ENCODE measurements at regions not wholly inside any gene's neighbourhood (a gene's known extent, or its start where the extent isn't known, plus 50 kb on each side); places are given as distances from the start of the nearest gene placed in this dataset.
"Not testable (repeated sequence)": the region's sequence is repeated elsewhere in the genome, so short reads cannot be mapped to it uniquely, and the experiment has no call there.

- DNase-seq, result no peak
These were observed 292.9 kb downstream of the THBS2 start for GRCh38 chr6:168960551-168961263.

- DNase-seq, result no peak
These were observed 293.9 kb downstream of the THBS2 start for GRCh38 chr6:168959696-168960095.

- no peak for DNase-seq
These were observed 296.5 kb downstream of the THBS2 start for GRCh38 chr6:168956884-168957730.

- DNase-seq, result no peak
These were observed 297.4 kb downstream of the THBS2 start for GRCh38 chr6:168956141-168956838.

- no peak for DNase-seq
These were observed 300.2 kb downstream of the THBS2 start for GRCh38 chr6:168953461-168953860.

GRCh38 chr6:168951217-168951616 lies 302.4 kb downstream of the THBS2 start:
- DNase-seq, result no peak

- no peak for DNase-seq
These were observed 302.8 kb downstream of the THBS2 start for GRCh38 chr6:168950858-168951214.

- no peak for DNase-seq
These were observed 303.4 kb downstream of the THBS2 start for GRCh38 chr6:168949981-168950857.

- DNase-seq, result no peak
These were observed 304.6 kb downstream of the THBS2 start for GRCh38 chr6:168948990-168949531.

GRCh38 chr6:168948002-168948401 lies 305.6 kb downstream of the THBS2 start:
- DNase-seq, result no peak

GRCh38 chr6:168943231-168943905 lies 310.3 kb downstream of the THBS2 start:
- DNase-seq, result no peak

- DNase-seq, result no peak
These were observed 311.0 kb downstream of the THBS2 start for GRCh38 chr6:168942646-168943045.

- DNase-seq, result no peak
These were observed 312.6 kb downstream of the THBS2 start for GRCh38 chr6:168941036-168941435.

- DNase-seq, result no peak
These were observed 313.9 kb downstream of the THBS2 start for GRCh38 chr6:168939796-168940195.

GRCh38 chr6:168939041-168939440 lies 314.6 kb downstream of the THBS2 start:
- no peak for DNase-seq

GRCh38 chr6:168938546-168938945 lies 315.1 kb downstream of the THBS2 start:
- no peak for DNase-seq

- DNase-seq, result no peak
These were observed 316.6 kb downstream of the THBS2 start for GRCh38 chr6:168937054-168937453.

- DNase-seq, result no peak
These were observed 318.0 kb downstream of the THBS2 start for GRCh38 chr6:168935628-168936010.

GRCh38 chr6:168934660-168935627 lies 318.7 kb downstream of the THBS2 start:
- DNase-seq, result no peak

- not testable (repeated sequence) for DNase-seq
These were observed 321.5 kb downstream of the THBS2 start for GRCh38 chr6:168932171-168932570.

Data from effector CD8-positive, alpha-beta T cell (primary cell).